NCI-H524 treated with DMSO at 0.1 percent for 48 hours (cell line): ENCODE measurements at regions not wholly inside any gene's neighbourhood (a gene's known extent, or its start where the extent isn't known, plus 50 kb on each side); places are given as distances from the start of the nearest gene placed in this dataset.

ENCODE experiments used
- DNase-seq: peaks from one replicate; lab custom pipeline; 2025; lab: John Stamatoyannopoulos, UW

DNA sequence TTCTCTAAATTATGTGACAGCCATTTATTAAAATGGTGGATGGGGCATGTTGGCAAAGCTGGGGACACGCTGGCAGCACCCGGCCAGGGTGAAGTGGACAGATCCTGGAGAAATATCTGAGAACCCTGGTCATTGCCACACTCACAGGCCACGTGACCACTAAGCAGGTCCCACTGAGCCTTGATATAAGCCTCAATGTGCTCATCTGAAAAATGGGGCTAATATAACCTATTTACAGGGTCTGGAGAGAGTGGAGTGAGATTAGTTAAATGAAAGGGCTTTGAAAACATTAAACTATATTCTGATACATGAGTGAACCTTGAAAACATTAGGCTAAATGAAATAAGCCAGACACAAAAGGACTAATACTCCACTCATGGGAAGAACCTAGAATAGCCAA lies 108.9 kb downstream of the RBFOX3 start:
- DNase-seq: no peak

DNA sequence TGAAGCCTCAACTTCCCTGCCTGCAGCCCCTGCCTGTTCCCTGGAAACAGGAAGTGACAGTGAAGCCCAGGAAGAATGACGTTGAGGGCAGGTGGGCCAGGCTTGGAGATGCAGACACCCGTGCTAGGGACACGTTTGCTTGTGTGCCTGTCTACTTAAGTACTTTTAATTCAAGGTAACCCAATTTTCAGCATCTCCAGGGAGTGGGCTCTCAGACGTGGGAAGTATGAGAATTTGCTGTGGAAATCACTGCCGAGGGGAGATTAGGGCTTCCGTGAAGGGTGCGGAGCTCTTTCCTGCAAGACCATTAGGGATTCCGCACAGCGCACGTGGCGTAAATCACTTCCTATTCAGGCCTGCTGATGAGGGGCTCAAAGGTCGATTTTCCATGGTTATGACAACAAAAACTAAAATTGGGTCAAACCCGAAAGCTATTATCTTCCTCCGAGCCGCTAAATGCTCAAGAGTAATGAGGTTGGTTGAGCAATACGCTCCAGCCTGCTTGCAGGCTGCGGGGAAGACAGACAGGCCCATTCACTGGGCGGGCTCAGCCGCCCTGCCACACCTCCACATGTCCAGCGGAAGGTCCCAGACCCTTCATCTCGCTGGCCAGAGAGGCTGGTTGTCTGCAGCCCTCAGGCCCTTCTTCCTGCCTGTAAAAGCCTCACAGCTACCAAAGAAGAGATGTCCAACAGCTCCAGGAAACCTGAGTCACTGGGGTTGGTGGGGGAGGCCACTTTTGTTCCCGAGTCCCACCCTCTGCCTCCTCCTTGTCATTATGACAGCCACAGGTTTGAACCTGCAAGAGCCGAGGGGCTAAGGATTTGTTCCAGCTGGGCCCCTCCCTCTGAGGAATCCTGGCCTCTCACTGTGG lies 109.9 kb downstream of the RBFOX3 start:
- DNase-seq: no peak

DNA sequence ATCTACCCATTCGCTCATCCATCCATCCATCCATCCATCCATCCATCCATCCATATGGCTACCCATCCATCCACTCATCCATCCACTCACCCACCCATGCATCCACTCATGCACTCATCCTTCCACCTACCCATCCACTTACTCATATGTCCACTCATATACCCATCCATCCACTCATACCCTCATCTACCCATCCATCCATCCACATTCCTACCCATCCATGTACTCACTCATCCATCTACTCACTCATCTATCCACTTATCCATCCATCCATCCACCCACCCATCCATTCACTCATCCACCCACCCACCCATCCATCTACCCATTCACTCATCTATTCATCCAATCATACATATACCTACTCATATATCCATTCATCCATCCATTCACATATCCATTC lies 112.0 kb downstream of the RBFOX3 start:
- no peak for DNase-seq

DNA sequence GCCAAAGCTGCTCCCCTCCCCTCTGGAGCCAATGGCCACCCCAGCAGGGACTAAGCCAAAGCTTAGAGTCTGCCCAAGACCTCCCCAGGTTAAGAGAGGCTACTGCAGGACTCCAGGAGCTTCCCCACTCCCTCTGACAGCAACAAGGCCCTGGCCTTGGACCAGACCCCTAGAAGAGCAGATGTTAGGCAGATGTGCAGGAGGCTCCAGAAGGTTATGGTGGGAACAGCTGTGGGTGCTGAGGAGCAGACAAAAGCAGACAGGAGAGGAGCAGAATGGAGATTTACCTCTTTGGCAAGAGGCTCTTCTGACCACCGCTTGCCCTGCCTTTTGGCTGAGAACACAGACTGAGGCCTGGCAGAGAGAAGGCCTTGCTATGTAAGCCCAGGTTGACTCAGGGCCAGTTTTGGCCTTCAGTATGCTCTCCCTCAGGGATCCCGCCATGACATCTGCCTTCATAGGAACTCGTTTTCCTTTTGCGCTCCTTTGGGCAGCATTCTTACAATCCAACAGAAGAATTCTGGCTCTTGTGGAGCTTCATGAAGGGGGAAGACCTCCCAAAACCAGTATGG lies 113.0 kb downstream of the RBFOX3 start:
- no peak for DNase-seq

DNA sequence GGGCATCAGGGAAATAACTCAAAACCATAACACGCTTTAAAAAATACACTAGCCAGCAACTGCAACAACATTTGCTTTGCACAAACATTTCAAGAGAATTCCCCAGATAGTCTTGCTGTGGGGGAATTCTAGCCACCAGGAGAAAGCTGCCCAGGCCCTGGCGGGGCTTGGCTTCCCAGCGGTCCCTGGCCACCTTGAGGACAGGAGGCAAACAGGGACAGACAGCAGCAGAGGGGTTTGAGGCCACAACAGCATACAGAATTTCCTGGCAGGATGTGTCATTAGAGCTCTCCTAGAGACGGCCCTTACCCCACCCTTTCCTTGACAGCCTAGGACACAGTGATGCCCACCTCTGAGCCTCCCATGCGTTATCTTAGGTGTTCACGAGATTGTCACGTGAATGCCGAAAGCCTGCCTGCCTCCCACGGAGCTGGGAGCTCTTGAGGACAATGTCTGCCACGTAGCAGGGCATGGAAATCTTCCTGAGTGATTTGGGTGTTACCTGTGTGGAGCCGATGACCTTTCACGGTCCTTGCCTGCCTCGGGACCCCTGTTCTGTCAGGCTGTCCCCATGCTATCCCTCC lies 114.3 kb downstream of the RBFOX3 start:
- no peak for DNase-seq

DNA sequence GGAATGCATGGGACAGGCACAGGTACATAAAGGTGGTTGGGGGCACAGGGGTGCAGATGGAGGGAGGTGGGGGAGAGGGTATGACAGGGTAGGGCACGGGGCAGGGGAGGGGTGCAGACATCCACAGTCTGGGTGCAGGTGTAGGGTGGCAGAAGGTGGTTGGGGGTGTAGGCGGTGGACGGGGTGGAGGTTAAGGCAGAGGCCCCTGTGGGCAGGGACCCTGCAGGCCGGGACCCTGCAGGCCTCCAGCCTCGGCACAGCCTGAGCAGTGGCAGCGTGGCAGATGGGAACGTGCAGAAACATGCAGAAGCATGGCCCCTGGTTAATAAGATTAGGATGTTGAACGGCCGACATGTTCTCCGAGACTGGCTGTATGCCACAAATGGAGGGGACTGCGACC lies 115.2 kb downstream of the RBFOX3 start:
- DNase-seq: peak; percentile 89

DNA sequence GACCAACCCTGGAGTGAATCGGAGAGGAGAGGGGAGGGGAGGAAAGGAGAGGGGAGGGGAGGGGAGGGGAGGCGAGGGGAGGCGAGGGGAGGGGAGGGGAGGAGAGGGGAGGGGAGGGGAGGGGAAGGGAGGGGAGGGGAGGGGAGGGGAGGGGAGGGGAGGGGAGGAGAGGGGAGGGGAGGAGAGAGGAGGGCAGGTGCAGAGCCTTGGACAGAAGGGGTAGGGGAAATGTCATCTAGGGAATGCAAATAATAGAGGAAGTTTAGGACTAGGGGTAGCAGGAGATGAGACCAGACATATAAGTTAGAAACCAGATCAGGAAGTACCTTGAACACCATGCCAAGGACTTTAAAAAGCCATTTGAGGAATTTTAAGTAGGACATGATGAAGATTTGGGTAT lies 119.8 kb downstream of the RBFOX3 start:
- DNase-seq: no peak

DNA sequence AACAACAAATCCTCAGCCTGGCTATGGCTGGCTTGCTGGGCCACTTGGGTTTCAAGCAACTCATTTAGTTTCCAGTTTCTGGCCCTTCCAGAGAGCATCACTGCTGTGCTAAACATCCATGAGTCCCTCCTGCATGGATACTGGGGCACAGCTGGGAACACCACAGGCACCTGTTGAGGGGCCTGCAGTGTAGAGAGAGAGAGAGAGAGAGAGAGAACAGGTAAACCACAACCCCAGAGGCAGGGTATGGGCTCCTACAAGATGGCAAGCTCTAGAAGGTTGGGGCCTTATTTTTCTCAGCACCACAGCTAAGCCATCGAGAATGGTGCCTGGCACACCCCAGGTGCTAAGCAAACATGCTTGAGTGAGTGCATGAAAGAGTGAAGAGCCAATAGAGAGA lies 120.3 kb downstream of the RBFOX3 start:
- no peak for DNase-seq

DNA sequence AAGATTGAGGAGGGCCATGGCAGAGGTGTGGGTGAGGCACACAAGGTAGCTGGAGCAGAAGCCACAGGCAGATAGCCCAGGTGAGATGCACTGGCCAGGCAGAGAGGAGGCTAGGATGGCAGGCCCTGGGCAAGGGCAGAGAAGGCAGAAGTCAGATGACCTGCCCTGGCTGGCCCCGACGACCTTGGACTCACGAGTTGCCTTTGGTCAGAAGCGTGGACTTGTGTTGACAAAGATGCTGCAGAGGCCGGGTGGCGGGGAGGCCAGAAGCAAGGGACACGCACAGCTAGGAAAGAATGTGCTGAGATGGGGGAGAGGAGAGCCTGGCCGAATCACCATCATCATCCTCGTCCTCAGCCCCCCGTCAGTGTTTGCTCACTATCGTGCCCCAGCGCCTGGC lies 123.7 kb downstream of the RBFOX3 start:
- no peak for DNase-seq

DNA sequence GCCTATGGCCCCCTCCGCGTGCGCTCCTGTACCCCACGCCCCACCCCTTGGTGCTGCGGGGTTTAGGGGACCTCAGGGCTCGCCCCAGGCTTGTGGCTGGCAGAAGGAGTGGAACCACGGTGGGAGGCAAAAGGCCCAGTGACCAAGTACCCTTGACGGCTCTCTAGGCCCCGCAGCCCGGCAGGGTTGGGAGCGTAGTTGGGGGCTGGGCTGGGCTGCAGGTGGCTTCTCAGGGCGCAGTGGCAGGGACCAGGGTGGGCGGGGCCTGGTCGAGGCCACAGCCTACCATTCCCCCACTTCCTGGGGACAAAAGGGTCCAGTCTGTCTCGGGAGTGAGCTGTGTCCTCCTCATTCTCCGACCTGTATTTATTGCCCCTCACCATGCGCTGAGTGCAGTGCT lies 124.9 kb downstream of the RBFOX3 start:
- DNase-seq: no peak

DNA sequence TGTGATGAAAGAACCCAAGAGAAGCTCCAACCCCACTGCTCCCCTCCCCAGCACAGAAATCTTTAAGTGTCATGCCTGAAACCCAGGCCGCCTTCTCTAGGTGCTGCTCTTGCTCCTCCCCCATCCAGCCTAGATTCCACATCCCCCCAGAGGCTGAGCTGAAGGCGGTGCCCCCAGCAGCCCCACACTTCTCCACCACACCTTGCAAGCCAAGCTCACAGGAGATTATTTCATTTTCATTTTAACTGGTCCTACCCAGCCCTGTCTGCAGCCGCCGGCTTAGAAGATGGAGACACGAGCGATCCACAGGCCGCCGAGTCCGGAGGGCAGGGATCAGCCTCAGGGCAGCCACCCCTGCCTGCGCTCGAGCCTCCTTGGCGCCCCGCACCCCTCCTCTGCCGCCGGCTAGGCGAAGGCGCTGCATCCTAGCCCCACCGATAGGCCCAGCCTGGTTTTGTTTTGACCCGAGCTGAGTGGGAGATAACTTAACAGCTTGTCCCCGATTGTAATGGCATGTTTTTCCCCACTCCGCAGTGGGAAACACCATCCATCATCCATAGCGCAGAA lies 125.3 kb downstream of the RBFOX3 start:
- no peak for DNase-seq

DNA sequence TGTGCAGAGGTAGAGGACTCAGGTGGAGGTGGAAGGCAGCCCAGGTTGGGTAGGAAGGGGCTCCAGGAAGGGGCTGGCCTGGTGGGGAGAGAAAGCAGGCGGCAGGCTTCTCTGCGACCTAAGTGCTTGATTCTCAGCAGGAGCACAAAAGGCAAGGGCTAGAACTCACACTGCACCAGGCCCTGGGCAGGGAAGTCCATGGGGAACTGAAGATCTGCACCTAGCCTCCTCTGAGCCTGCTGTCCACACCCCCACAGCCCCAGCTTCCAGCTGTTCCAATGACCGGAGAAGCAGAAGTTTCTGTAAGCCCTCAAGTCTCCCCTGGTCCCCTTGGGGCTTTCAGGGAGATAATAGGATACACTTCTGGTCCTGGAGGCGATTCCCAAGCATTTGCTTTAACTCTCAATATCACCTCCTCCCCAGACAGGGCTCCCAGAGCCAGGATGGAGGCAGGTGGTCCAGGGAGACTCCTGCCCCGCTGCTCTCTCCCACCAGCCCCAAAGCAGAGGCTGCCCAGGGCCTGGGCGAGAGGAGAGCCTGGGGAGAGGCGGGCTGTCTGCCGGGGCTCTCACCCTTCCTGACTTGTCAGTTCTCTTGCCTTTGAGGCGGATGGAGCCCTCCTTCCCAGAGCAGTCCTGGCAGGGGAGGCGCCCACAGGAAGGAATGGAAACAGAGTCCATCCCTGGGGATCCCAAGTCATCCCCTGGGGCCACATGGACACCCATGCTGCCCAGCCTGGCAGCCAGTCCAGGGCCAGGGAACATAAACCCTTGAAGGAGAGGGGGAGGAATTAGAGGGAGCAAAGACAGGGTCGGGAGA lies 126.0 kb downstream of the RBFOX3 start:
- DNase-seq: peak; percentile 82

DNA sequence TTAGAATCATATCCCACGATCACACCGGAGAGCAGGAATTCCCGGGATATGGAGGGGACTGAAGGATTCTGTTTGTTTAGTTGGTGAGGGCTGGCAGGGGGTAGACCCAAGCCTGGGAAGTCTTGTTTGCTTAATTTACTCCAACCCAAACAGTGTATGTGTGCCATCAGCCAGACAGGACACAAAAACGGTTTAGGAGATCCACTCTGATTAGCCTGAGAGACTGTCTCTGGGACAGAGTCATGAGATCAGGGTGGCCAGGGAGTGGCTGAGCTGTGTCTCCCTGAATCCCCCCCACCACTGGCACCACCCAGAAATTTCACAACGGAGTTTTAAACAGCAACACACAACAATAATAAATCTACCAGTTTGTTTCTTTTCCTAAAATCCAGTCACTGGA lies 127.0 kb downstream of the RBFOX3 start:
- DNase-seq: no peak

DNA sequence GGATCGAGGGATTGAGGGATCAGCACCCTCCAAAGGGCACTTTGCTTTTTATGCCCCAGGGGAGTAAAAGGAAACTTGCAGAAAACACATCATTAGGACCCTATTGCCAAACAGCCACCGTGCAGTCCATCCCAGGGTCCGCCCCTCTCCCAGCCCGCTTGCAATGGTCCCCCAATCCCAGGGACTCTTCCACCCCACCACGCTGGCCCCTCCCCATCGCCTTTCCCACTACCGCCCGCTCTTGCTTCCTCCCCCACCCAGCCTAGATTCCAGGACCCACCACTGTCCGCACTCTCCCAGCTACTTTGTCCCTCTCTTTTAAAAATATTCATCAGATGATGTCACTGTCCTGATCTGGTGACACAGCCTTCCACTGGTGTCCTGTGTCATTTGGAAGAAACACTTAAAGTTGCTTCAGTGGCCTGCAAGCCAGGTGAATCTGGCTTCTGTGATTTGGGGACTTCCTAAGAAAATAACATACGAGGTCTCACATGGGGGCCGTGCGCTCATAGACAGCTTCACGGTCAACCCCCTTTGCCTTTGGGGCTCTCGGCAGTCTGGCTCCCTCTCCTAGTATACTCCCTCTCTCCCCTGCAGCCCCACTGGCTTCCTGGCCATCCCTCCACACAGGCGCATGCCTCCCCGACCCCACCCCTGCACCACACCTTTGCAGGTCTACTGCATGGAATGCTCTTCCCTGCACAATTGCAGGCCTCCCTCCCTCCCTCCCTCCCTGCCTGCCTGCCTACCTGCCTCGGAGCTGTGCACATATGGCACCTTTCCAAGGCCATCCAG lies 127.9 kb downstream of the RBFOX3 start:
- no peak for DNase-seq

DNA sequence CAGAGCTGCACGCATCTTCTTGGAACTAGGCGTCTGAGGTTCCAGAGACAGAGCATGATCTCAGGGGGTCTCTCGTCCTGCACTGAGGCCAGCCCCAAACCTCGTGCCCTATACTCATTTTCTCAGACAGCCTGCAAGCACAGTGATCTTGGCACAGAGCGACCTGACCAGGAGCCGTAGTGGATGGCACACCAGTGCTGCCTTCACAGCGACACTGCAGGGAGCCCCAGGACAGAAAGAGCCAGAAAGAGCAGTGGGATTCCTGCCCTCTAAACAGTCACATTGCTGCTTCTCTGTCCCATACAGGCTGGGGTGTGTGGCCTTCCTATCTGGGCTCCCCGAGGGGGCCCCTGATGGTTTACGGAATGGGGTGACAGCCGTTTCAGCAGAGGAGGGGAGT lies 131.0 kb downstream of the RBFOX3 start:
- DNase-seq: no peak

DNA sequence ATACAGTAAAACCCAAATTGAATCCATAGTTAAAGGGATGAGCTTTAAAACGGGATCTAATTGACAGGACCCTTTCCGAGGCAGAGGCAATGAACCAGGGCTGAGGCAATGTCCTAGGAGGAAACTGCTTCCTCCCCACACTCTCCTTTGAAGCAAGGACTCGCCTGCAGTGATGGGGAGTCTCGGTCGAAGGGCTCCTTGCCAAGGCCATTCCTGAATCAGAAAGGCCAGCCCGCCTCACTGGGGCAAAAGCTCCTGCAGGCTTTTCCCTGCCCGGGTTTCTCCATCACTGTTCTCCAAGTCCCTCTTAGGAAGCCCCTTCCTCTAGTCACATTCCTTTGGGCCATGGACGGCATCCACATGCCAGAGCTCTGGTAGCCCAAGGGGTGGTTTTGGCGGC lies 132.0 kb downstream of the RBFOX3 start:
- no peak for DNase-seq

DNA sequence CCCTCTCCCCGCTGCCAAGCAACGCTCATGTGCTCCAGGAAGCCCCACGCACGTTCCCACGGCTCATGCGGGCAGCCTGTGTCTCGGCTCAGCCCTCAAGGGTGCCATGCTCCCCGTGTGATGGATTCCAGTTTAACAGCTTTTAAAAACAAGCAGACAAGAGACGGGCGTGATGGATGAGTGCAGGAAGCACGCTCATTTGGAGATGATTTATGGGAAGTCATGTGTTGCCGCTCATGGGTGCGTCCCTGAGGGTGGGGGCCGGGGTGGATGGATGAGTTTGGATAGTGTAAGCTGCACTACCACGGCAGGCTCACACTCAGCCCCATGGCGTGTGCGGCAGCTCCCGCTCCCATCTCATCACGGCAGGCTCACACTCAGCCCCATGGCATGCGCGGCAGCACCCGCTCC lies 132.8 kb downstream of the RBFOX3 start:
- no peak for DNase-seq

DNA sequence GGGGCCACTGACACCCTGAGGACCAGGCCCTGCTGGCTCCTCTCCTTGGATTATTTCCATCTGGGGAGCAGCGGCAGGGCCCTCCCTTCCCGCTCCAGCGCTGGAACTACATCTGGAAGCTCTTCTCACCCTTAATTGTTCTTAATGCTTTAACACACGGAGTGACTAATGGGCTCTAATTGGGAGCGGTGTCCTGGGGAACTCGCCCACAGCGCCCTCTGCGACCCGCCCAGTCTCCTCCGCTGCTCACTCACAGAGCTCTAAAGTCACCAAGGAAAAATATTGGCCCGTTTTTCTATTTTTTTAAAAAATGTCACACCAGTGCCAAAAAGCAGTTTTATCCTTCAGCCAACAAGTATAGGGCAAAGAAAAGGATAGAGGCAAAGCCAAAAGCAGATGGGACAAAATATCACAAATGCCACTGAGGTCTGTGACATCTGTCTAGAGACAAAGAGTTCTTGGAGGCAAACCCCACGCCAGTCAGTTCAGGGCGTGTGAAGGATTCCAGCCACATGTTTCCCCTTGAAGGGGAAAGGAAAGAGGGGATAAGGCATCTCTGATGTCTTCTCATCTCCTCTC lies 134.7 kb downstream of the RBFOX3 start:
- DNase-seq: peak; percentile 43

DNA sequence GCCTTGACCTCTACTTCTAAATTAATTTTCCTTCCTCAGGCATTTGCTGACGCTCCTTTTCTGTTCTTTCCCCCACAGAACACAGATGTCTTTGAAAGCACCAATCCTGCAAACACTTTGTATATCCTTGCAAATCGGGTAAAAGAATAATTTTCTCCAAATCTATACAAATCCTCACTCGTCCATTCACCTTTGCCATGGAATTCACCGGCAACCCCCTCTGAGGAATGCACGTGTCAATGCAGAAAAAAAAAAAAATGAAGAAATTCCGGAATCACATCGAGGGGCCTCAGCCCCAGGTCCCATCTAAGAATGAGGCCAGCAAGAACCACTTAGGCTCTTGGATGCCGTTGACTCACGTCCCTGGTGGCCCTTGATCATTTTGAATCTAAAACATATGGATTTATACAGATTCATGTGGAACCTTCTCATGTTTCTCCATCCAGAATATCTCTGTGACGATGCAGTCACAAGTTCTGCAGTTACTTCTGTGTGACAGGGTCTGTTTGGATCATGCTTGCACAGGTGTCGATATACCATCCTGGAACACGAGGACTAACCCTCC lies 136.9 kb downstream of the RBFOX3 start:
- no peak for DNase-seq

DNA sequence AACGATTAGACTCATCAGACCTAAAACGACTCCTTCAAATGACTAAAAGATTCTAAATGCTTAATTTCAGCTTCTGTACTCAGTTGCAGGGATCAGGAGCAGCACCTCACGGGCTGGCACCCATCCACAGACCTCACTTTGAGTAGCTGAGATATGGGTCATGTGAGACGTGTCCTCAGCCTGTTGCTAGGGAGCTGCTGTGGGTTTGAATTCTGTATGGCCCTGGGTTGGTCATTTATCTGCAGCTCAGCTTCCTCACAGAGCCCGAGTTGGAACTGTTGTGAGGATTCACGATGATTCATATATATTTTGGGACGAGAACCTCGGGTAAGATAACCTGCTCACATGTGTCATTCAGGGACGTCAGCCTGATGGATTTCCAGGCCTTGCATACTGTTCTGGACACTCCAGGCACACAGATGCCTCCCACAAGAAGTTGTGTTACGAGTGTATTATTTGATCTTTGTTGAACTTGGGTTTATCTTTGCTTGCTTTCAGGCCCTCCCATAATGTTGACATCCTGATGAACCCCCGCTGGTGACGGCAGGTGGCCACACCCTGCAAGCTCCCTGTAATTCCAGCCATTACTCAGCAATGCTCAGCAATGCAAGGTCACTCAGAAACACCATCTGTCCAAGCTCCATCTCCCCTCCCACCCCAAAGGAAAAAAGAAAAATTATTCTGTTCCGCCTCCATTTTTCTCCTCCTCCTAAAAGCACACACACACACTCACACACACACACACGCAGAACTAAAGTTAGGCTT lies 137.6 kb downstream of the RBFOX3 start:
- peak; percentile 87 for DNase-seq
